ENCODE measurements at regions not wholly inside any gene's neighbourhood (a gene's known extent, or its start where the extent isn't known, plus 50 kb on each side); places are given as distances from the start of the nearest gene placed in this dataset.

- Histone ChIP-seq H3K9me3 (ENCODE audit: control insufficient read depth in 3 of 3, low read length in 3 of 3) (no peaks in the 10 kb centered on the region), H3K36me3 (ENCODE audit: control insufficient read depth in 3 of 3, insufficient read depth in 3 of 3, low read length in 3 of 3) (no peaks in the 10 kb centered on the region), H3K4me3 (ENCODE audit: low read length in 3 of 3) (no peak overlapping the region), H3K4me1 (ENCODE audit: control insufficient read depth in 3 of 3, insufficient read depth in 3 of 3, low read length in 3 of 3) (no peaks in the 10 kb centered on the region), H3K9ac (ENCODE audit: low read depth in 1 of 3, low read length in 3 of 3) (no peak overlapping the region), H3K27me3 (ENCODE audit: control insufficient read depth in 3 of 3, insufficient read depth in 3 of 3, low read length in 3 of 3) (no peaks in the 10 kb centered on the region), H3K27ac (ENCODE audit: low read depth, low read length) (no peak overlapping the region)
Measured at GRCh38 chr4:181204109-181204508, 1039.1 kb upstream of the TENM3 start.

DNA sequence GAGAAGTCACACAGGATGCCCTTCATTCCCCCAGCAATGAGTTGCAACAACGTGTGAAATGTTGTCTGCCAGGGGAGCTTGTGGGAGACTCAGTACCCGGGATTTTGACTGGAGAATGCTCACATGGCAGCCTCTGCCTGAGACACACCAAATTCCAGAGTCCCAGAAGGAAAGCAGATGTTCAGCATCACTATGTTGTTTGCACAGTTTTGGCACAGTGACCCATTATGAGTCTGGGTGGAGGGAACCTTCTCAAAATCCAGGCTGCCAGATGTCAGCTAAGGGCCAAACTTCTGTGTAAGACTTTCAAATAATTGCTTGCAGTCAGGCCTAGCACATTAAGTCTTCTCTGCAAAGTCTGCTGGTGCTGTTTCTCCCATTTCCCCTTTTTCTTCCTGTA, 1029.7 kb upstream of the TENM3 start:
- Histone ChIP-seq H3K9ac (ENCODE audit: low read depth in 1 of 3, low read length in 3 of 3) (no peak overlapping the region), H3K4me3 (ENCODE audit: low read length in 3 of 3) (no peak overlapping the region), H3K9me3 (ENCODE audit: control insufficient read depth in 3 of 3, low read length in 3 of 3) (no peaks in the 10 kb centered on the region), H3K4me1 (ENCODE audit: control insufficient read depth in 3 of 3, insufficient read depth in 3 of 3, low read length in 3 of 3) (no peaks in the 10 kb centered on the region), H3K36me3 (ENCODE audit: control insufficient read depth in 3 of 3, insufficient read depth in 3 of 3, low read length in 3 of 3) (no peaks in the 10 kb centered on the region), H3K27ac (ENCODE audit: low read depth, low read length) (no peak overlapping the region), H3K27me3 (ENCODE audit: control insufficient read depth in 3 of 3, insufficient read depth in 3 of 3, low read length in 3 of 3) (no peaks in the 10 kb centered on the region)

DNA sequence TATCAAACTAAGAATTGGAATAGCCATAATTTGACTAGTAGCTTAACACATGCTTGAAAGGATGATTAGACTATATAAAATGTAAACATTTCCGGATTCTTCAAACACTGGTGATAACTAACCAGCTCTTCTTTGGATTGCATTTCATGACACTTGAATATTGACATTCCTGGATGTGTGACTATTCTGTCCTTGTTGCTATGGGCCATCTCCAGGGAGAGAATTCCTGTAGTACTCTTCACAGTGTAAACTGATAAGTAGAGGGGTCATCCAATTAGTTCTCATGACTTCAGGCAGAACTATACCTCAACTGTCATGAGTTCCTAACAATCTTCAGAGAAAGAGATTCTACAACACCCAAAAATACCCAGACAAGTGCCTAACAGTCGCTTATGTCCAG, 1026.7 kb upstream of the TENM3 start:
- H3K4me1 ChIP-seq (ENCODE audit: control insufficient read depth in 3 of 3, insufficient read depth in 3 of 3, low read length in 3 of 3) = no peaks in the 10 kb centered on the region
- H3K4me3 ChIP-seq (ENCODE audit: low read length in 3 of 3) = no peak overlapping the region
- H3K27ac ChIP-seq (ENCODE audit: low read depth, low read length) = no peak overlapping the region
- no peaks in the 10 kb centered on the region for H3K9me3 ChIP-seq (ENCODE audit: control insufficient read depth in 3 of 3, low read length in 3 of 3)
- H3K9ac ChIP-seq (ENCODE audit: low read depth in 1 of 3, low read length in 3 of 3) = no peak overlapping the region
- H3K36me3 ChIP-seq (ENCODE audit: control insufficient read depth in 3 of 3, insufficient read depth in 3 of 3, low read length in 3 of 3) = no peaks in the 10 kb centered on the region
- no peaks in the 10 kb centered on the region for H3K27me3 ChIP-seq (ENCODE audit: control insufficient read depth in 3 of 3, insufficient read depth in 3 of 3, low read length in 3 of 3)

DNA sequence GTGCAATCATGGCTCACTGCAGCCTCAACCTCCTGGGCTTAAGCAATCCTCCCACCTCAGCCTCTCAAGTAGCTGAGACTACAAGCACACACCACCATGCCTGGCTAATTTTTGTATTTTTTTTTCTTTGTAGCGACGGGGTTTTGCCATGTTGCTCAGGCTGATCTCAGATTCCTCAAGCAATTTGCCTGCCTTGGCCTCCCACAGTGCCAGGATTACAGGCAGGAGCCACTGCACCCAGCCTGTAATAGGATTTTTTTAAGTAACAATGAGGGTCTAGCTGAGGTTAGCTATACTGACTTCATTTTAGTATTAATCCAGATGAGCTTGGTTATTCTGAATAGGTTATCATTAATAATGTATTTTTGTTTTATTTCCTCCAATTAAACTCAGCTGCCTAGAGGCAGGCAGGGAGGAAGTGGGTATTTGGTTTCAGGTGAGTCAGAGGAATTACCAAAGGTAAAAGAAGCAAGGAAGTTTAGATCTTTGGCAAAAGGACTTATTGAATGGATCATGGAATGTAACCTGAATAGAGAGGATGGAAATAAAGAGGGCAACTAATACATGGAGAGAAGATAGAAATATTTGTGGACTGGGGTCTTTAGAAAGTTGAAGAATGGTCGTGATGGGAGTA, 1023.3 kb upstream of the TENM3 start:
- Histone ChIP-seq H3K4me3 (ENCODE audit: low read length in 3 of 3) (no peak overlapping the region), H3K9me3 (ENCODE audit: control insufficient read depth in 3 of 3, low read length in 3 of 3) (no peaks in the 10 kb centered on the region), H3K4me1 (ENCODE audit: control insufficient read depth in 3 of 3, insufficient read depth in 3 of 3, low read length in 3 of 3) (no peaks in the 10 kb centered on the region), H3K9ac (ENCODE audit: low read depth in 1 of 3, low read length in 3 of 3) (no peak overlapping the region), H3K27me3 (ENCODE audit: control insufficient read depth in 3 of 3, insufficient read depth in 3 of 3, low read length in 3 of 3) (no peaks in the 10 kb centered on the region), H3K36me3 (ENCODE audit: control insufficient read depth in 3 of 3, insufficient read depth in 3 of 3, low read length in 3 of 3) (no peaks in the 10 kb centered on the region), H3K27ac (ENCODE audit: low read depth, low read length) (no peak overlapping the region)

DNA sequence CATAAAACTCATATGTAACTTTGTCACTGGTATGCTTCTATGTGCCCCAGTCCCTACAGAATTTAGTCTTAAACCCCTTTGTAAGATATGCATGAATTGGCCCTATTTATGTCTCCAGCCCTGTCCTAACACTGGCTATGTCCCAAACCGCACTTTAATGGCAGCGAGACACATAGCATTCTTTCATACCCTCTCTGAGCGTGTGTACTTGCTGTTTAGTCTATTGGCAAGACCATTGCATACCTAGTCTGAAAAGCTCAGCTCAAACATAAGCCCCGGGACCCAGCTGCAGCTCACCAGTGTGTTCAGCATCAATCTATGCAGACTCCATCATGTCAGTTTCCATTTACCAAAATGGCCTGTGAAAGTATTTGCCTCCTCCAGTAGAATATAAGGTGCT, 1018.4 kb upstream of the TENM3 start:
- Histone ChIP-seq H3K4me3 (ENCODE audit: low read length in 3 of 3) (no peak overlapping the region), H3K36me3 (ENCODE audit: control insufficient read depth in 3 of 3, insufficient read depth in 3 of 3, low read length in 3 of 3) (no peaks in the 10 kb centered on the region), H3K9ac (ENCODE audit: low read depth in 1 of 3, low read length in 3 of 3) (no peak overlapping the region), H3K9me3 (ENCODE audit: control insufficient read depth in 3 of 3, low read length in 3 of 3) (no peaks in the 10 kb centered on the region), H3K4me1 (ENCODE audit: control insufficient read depth in 3 of 3, insufficient read depth in 3 of 3, low read length in 3 of 3) (no peaks in the 10 kb centered on the region), H3K27me3 (ENCODE audit: control insufficient read depth in 3 of 3, insufficient read depth in 3 of 3, low read length in 3 of 3) (no peaks in the 10 kb centered on the region), H3K27ac (ENCODE audit: low read depth, low read length) (no peak overlapping the region)

DNA sequence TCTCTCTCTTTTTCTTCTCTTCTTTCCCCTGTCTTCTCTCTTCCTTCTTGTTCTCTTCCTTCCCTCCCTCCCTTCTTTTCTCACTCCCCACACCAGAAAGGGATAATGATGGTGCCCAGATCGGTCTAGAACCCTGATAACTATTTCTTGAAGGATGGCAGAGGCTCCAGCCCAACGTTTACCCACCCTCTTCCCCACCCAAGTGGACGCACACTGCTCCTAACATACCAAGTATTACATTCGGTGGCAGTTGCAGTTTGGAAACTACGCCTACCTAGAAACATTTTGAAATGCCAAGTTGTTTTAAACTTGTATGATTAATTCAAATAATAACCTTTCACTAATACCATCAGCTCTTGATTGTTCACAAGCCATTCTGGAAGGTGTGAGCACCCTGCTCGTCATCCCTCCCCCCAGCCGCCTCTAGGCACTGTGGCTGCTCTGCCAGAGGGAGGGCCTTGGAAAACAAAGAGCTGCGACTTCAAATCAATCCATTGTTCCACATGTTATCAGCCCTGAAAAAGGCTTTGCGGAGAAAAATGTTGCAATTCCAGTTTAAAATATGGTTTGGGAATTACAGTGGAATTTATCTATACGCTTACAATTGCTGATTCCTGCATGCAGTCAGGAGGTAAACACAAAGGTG, 1017.5 kb upstream of the TENM3 start:
- Histone ChIP-seq H3K27ac (ENCODE audit: low read depth, low read length) (no peak overlapping the region), H3K27me3 (ENCODE audit: control insufficient read depth in 3 of 3, insufficient read depth in 3 of 3, low read length in 3 of 3) (no peaks in the 10 kb centered on the region), H3K9ac (ENCODE audit: low read depth in 1 of 3, low read length in 3 of 3) (no peak overlapping the region), H3K9me3 (ENCODE audit: control insufficient read depth in 3 of 3, low read length in 3 of 3) (no peaks in the 10 kb centered on the region), H3K4me1 (ENCODE audit: control insufficient read depth in 3 of 3, insufficient read depth in 3 of 3, low read length in 3 of 3) (no peaks in the 10 kb centered on the region), H3K36me3 (ENCODE audit: control insufficient read depth in 3 of 3, insufficient read depth in 3 of 3, low read length in 3 of 3) (no peaks in the 10 kb centered on the region), H3K4me3 (ENCODE audit: low read length in 3 of 3) (no peak overlapping the region)

DNA sequence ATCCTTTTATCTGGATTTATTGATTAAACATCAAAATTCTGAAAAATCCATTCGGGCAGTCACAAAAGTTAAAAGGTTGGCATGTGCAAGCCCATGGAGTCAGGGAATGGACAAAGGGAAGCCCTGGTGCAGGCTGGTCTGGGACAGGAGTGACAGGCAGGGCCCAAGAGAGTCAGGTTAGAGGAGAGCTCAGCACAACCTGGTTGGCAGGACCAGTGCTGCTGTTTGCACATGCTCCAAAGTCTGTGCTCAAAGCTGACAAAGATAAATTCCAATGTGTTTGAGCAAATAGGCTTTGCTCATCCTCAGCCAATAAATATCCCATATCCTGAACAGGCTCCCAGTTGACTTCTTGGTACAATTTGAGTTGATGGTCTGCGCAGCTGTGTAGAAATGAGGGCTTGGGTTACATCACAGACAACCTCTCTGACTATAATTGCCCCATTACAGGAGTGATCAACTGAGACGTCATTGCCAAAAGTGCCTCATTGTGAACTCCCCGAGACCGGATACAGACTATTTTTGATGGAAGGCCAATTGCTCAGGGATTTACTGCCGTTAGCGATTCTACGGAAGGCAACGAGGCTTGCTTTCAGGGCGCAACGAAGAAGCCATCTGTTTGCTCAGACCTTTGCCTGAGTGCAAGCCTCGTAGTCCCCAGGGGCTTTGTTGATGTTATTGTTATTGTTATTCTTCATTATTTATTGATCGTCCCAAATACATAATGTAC, 1008.1 kb upstream of the TENM3 start:
- H3K9ac ChIP-seq (ENCODE audit: low read depth in 1 of 3, low read length in 3 of 3) = no peak overlapping the region
- H3K9me3 ChIP-seq (ENCODE audit: control insufficient read depth in 3 of 3, low read length in 3 of 3) = no peaks in the 10 kb centered on the region
- no peaks in the 10 kb centered on the region for H3K4me1 ChIP-seq (ENCODE audit: control insufficient read depth in 3 of 3, insufficient read depth in 3 of 3, low read length in 3 of 3)
- no peak overlapping the region for H3K27ac ChIP-seq (ENCODE audit: low read depth, low read length)
- no peak overlapping the region for H3K4me3 ChIP-seq (ENCODE audit: low read length in 3 of 3)
- no peaks in the 10 kb centered on the region for H3K27me3 ChIP-seq (ENCODE audit: control insufficient read depth in 3 of 3, insufficient read depth in 3 of 3, low read length in 3 of 3)
- H3K36me3 ChIP-seq (ENCODE audit: control insufficient read depth in 3 of 3, insufficient read depth in 3 of 3, low read length in 3 of 3) = no peaks in the 10 kb centered on the region

GRCh38 chr4:181245326-181245725, 997.9 kb upstream of the TENM3 start:
- no peaks in the 10 kb centered on the region for H3K27me3 ChIP-seq (ENCODE audit: control insufficient read depth in 3 of 3, insufficient read depth in 3 of 3, low read length in 3 of 3)
- H3K27ac ChIP-seq (ENCODE audit: low read depth, low read length) = no peak overlapping the region
- no peak overlapping the region for H3K4me3 ChIP-seq (ENCODE audit: low read length in 3 of 3)
- no peaks in the 10 kb centered on the region for H3K9me3 ChIP-seq (ENCODE audit: control insufficient read depth in 3 of 3, low read length in 3 of 3)
- H3K9ac ChIP-seq (ENCODE audit: low read depth in 1 of 3, low read length in 3 of 3) = no peak overlapping the region
- no peaks in the 10 kb centered on the region for H3K4me1 ChIP-seq (ENCODE audit: control insufficient read depth in 3 of 3, insufficient read depth in 3 of 3, low read length in 3 of 3)
- no peaks in the 10 kb centered on the region for H3K36me3 ChIP-seq (ENCODE audit: control insufficient read depth in 3 of 3, insufficient read depth in 3 of 3, low read length in 3 of 3)

GRCh38 chr4:181249031-181249430, 994.2 kb upstream of the TENM3 start:
- Histone ChIP-seq H3K4me1 (ENCODE audit: control insufficient read depth in 3 of 3, insufficient read depth in 3 of 3, low read length in 3 of 3) (no peaks in the 10 kb centered on the region), H3K9ac (ENCODE audit: low read depth in 1 of 3, low read length in 3 of 3) (no peak overlapping the region), H3K36me3 (ENCODE audit: control insufficient read depth in 3 of 3, insufficient read depth in 3 of 3, low read length in 3 of 3) (no peaks in the 10 kb centered on the region), H3K4me3 (ENCODE audit: low read length in 3 of 3) (no peak overlapping the region), H3K9me3 (ENCODE audit: control insufficient read depth in 3 of 3, low read length in 3 of 3) (no peaks in the 10 kb centered on the region), H3K27ac (ENCODE audit: low read depth, low read length) (no peak overlapping the region), H3K27me3 (ENCODE audit: control insufficient read depth in 3 of 3, insufficient read depth in 3 of 3, low read length in 3 of 3) (no peaks in the 10 kb centered on the region)

GRCh38 chr4:181254771-181255170, 988.4 kb upstream of the TENM3 start:
- Histone ChIP-seq H3K27me3 (ENCODE audit: control insufficient read depth in 3 of 3, insufficient read depth in 3 of 3, low read length in 3 of 3) (no peaks in the 10 kb centered on the region), H3K4me1 (ENCODE audit: control insufficient read depth in 3 of 3, insufficient read depth in 3 of 3, low read length in 3 of 3) (no peaks in the 10 kb centered on the region), H3K36me3 (ENCODE audit: control insufficient read depth in 3 of 3, insufficient read depth in 3 of 3, low read length in 3 of 3) (no peaks in the 10 kb centered on the region), H3K27ac (ENCODE audit: low read depth, low read length) (no peak overlapping the region), H3K4me3 (ENCODE audit: low read length in 3 of 3) (no peak overlapping the region), H3K9ac (ENCODE audit: low read depth in 1 of 3, low read length in 3 of 3) (no peak overlapping the region), H3K9me3 (ENCODE audit: control insufficient read depth in 3 of 3, low read length in 3 of 3) (no peaks in the 10 kb centered on the region)

Measured in skeletal muscle tissue (tissue), 3 donors.